Endodermal cell (in vitro differentiated cells): ENCODE measurements at regions not wholly inside any gene's neighbourhood (a gene's known extent, or its start where the extent isn't known, plus 50 kb on each side); places are given as distances from the start of the nearest gene placed in this dataset.

ENCODE experiments used
- DNase-seq: peaks from one replicate; pipeline ENCODE4 v3.0.0-alpha.2; 2017
- H3K27ac ChIP-seq: 2 replicates; pipeline ENCODE4 v1.5.1; 2013; ENCODE audit warnings: mild to moderate bottlenecking, low read depth, low read length, moderate library complexity
- H3K27me3 ChIP-seq: 2 replicates; pipeline ENCODE4 v1.6.1; 2013; ENCODE audit warnings: mild to moderate bottlenecking, low read length, moderate library complexity; ENCODE audit not compliant: insufficient read depth, control insufficient read depth, poor library complexity, severe bottlenecking
- H3K36me3 ChIP-seq: 2 replicates; pipeline ENCODE4 v1.7.0; 2013; ENCODE audit warnings: mild to moderate bottlenecking, low read length, moderate library complexity; ENCODE audit not compliant: control insufficient read depth, insufficient read depth
- H3K4me1 ChIP-seq: one replicate; pipeline ENCODE4 v1.7.0; 2013; ENCODE audit warnings: low read length; ENCODE audit not compliant: control insufficient read depth, insufficient read depth
- H3K4me3 ChIP-seq: 2 replicates; pipeline ENCODE4 v1.5.1; 2013; ENCODE audit warnings: mild to moderate bottlenecking, low read length, moderate library complexity
- H3K9ac ChIP-seq: 2 replicates; pipeline ENCODE4 v1.6.1; 2013; ENCODE audit warnings: mild to moderate bottlenecking, low read length, moderate library complexity; ENCODE audit not compliant: poor library complexity, severe bottlenecking; ENCODE audit errors: extremely low read depth
- H3K9me3 ChIP-seq: 2 replicates; pipeline ENCODE4 v1.6.1; 2013; ENCODE audit warnings: mild to moderate bottlenecking, low read length, moderate library complexity; ENCODE audit not compliant: control insufficient read depth
- H3K27ac Mint-ChIP-seq: 2 replicates; pipeline ENCODE4 v1.8.0; 2020; ENCODE audit warnings: mixed read lengths
- H3K27me3 Mint-ChIP-seq: 2 replicates; pipeline ENCODE4 v1.8.0; 2021; ENCODE audit warnings: mild to moderate bottlenecking, mixed read lengths; ENCODE audit not compliant: insufficient read depth
- H3K36me3 Mint-ChIP-seq: 2 replicates; pipeline ENCODE4 v1.8.0; 2020; ENCODE audit warnings: low read depth, mixed read lengths
- H3K4me1 Mint-ChIP-seq: 2 replicates; pipeline ENCODE4 v1.8.0; 2020; ENCODE audit warnings: mixed read lengths
- H3K4me3 Mint-ChIP-seq: 2 replicates; pipeline ENCODE4 v1.8.0; 2020; ENCODE audit warnings: mild to moderate bottlenecking, moderate library complexity, mixed read lengths
- H3K9me3 Mint-ChIP-seq: 2 replicates; pipeline ENCODE4 v1.8.0; 2020; ENCODE audit warnings: mild to moderate bottlenecking, mixed read lengths
- CTCF ChIP-seq: fragments of 200-600 bp; sonication (generic); conservative IDR thresholded peaks from 2 replicates; pipeline ENCODE4 v1.5.0; 2021; ENCODE audit warnings: antibody characterized with exemption, mild to moderate bottlenecking
- WGBS, 2 experiments: methylation state at CpG; one replicate each; pipeline versions ENCODE4 v1.1.5 to v1.1.7; 2013; ENCODE audit warnings: missing lambda C conversion rate in 2 of 2, mixed read lengths in 1 of 2; ENCODE audit not compliant: insufficient coverage in 1 of 2, insufficient read length in 1 of 2; 5-methylcytosine and 5-hydroxymethylcytosine counted together

DNA sequence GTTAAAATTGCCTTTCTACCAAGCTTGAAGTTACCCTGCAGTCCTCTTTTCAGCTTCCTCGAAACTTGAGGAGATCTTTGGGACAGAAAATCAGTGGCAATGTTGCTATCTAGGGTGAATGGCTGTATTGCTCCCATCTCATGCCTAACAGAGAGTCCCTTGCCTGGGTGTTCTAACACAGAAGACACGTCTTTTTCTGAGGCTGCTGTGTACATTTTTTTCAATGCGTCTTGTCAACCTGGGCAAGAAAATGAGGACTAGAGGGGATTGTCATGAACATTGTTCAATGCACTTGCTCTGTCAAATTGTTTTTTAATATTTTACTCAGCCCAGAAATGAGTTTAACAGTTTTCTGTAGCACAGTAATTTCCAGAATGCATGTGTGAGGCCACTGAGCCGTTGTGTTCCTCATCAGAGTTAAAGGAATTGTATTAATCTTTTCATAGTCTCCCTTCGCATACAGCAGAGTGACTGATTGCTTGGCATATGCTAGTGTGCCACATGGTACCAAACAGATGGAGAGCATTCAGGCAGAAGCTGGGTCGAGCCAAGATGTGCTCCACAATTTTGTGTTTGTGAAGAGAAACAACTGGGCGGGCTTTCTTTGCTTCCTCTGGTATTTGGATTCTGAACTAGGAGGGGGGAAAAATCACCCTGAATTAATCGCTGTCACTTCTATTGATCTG lies 86.0 kb downstream of the CASP12 start:
- Histone ChIP-seq H3K27ac (no peak overlapping the region), H3K36me3 (no peaks in the 10 kb centered on the region), H3K27me3 (no peaks in the 10 kb centered on the region), H3K4me3 (no peak overlapping the region), H3K4me1 (no peaks in the 10 kb centered on the region), H3K9me3 (no peaks in the 10 kb centered on the region), H3K9ac (no peak overlapping the region)
- Mint-ChIP-seq H3K27me3 (no peaks in the 10 kb centered on the region), H3K36me3 (no peaks in the 10 kb centered on the region), H3K27ac (no peak overlapping the region), H3K4me3 (no peak overlapping the region), H3K9me3 (no peaks in the 10 kb centered on the region), H3K4me1 (peaks cover 3% of the 10 kb centered on the region)
- DNase-seq, result no peak
- WGBS, 2 experiments, result 85 to 94% methylated on average over 4 to 8 of the region's 8 CpGs
- TF ChIP-seq CTCF, result no peak

- no peaks in the 10 kb centered on the region for H3K9me3 Mint-ChIP-seq
- Histone ChIP-seq H3K27me3 (no peaks in the 10 kb centered on the region), H3K36me3 (no peaks in the 10 kb centered on the region), H3K4me1 (no peaks in the 10 kb centered on the region), H3K9me3 (no peaks in the 10 kb centered on the region), H3K4me3 (no peak overlapping the region), H3K27ac (no peak overlapping the region), H3K9ac (no peak overlapping the region)
- 91 to 92% methylated on average over 2 of the region's 2 CpGs for WGBS, 2 experiments
- H3K36me3 Mint-ChIP-seq, result no peaks in the 10 kb centered on the region
- no peak for TF ChIP-seq CTCF
- H3K27ac Mint-ChIP-seq, result no peak overlapping the region
- H3K4me3 Mint-ChIP-seq, result no peak overlapping the region
- no peak for DNase-seq
- H3K27me3 Mint-ChIP-seq, result no peaks in the 10 kb centered on the region
- no peaks in the 10 kb centered on the region for H3K4me1 Mint-ChIP-seq
Observed at GRCh38 chr11:104803776-104804175, 94.5 kb downstream of the CASP12 start.

GRCh38 chr11:104799251-104799650 lies 99.0 kb downstream of the CASP12 start:
- no peak overlapping the region for H3K27ac Mint-ChIP-seq
- H3K4me3 ChIP-seq, result no peak overlapping the region
- no peak for TF ChIP-seq CTCF
- H3K9me3 ChIP-seq, result peaks cover 9% of the 10 kb centered on the region
- H3K27ac ChIP-seq, result no peak overlapping the region
- no peaks in the 10 kb centered on the region for H3K36me3 Mint-ChIP-seq
- H3K27me3 Mint-ChIP-seq, result no peaks in the 10 kb centered on the region
- H3K4me1 ChIP-seq, result no peaks in the 10 kb centered on the region
- WGBS, 2 experiments, result 88 to 92% methylated on average over 1 of the region's 1 CpG
- H3K4me3 Mint-ChIP-seq, result no peak overlapping the region
- H3K4me1 Mint-ChIP-seq, result no peaks in the 10 kb centered on the region
- H3K9ac ChIP-seq, result no peak overlapping the region
- no peak for DNase-seq
- H3K27me3 ChIP-seq, result no peaks in the 10 kb centered on the region
- no peaks in the 10 kb centered on the region for H3K36me3 ChIP-seq
- H3K9me3 Mint-ChIP-seq, result peaks cover 2% of the 10 kb centered on the region
